ENCODE measurements at regions not wholly inside any gene's neighbourhood (a gene's known extent, or its start where the extent isn't known, plus 50 kb on each side); places are given as distances from the start of the nearest gene placed in this dataset.
"Not testable (repeated sequence)": the region's sequence is repeated elsewhere in the genome, so short reads cannot be mapped to it uniquely, and the experiment has no call there.

- no peak for DNase-seq (ENCODE audit: low read depth)
- H3K4me3 ChIP-seq (ENCODE audit: low read length), result no peak overlapping the region
- TF ChIP-seq, protein P1, sequence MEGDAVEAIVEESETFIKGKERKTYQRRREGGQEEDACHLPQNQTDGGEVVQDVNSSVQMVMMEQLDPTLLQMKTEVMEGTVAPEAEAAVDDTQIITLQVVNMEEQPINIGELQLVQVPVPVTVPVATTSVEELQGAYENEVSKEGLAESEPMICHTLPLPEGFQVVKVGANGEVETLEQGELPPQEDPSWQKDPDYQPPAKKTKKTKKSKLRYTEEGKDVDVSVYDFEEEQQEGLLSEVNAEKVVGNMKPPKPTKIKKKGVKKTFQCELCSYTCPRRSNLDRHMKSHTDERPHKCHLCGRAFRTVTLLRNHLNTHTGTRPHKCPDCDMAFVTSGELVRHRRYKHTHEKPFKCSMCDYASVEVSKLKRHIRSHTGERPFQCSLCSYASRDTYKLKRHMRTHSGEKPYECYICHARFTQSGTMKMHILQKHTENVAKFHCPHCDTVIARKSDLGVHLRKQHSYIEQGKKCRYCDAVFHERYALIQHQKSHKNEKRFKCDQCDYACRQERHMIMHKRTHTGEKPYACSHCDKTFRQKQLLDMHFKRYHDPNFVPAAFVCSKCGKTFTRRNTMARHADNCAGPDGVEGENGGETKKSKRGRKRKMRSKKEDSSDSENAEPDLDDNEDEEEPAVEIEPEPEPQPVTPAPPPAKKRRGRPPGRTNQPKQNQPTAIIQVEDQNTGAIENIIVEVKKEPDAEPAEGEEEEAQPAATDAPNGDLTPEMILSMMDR (conservative IDR thresholded peaks at IDR 0.05; ENCODE audit: low read length), result no peak
These were observed 139.7 kb upstream of the TBL1XR1 start for GRCh38 chr3:177336873-177337450.

DNA sequence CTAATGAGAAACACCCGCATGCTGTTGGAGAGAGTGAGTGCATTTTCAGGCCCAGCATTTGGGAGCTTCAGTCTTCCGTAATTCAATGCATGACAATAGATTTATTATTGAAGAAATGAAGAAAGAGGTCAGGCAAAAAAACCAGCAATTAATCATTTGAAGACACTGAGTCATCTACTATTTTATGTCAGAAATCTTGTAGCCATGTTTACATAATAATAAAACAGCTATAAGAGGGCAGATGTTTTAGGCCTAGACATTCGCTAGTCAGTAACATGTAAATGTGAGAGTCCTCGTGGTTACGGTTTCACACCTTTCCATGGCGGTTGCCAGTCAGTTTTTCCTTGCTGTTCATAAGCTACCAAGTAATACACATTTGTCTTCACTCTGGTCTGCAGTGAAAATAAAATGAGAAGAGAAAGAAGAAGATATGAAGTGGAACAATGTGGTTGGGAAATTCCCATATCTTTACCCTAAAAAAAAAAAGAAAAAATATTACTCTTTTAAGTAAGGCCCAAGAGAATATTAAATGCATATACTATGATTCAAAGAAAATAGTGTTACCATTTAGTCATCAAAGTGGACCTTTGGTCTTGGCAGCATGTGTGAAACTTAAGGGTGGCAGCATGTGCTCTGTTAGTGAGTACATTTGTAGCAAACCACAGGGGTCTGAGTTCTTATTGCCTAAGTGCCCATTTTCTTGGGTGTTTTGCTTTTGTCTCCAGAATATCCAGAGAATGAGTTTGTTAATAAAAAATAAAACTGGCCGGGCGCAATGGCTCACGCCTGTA is 140.5 kb upstream of the TBL1XR1 start:
- H3K4me3 ChIP-seq (ENCODE audit: low read length), result no peak overlapping the region
- peak; percentile 92 for DNase-seq (ENCODE audit: low read depth)
- TF ChIP-seq, protein P1 (conservative IDR thresholded peaks at IDR 0.05; ENCODE audit: low read length), result no peak

- peak; percentile 60 for DNase-seq (ENCODE audit: low read depth)
- TF ChIP-seq, protein P1 (conservative IDR thresholded peaks at IDR 0.05; ENCODE audit: low read length), result no peak
These were observed 141.5 kb upstream of the TBL1XR1 start for GRCh38 chr3:177338697-177339219.

DNA sequence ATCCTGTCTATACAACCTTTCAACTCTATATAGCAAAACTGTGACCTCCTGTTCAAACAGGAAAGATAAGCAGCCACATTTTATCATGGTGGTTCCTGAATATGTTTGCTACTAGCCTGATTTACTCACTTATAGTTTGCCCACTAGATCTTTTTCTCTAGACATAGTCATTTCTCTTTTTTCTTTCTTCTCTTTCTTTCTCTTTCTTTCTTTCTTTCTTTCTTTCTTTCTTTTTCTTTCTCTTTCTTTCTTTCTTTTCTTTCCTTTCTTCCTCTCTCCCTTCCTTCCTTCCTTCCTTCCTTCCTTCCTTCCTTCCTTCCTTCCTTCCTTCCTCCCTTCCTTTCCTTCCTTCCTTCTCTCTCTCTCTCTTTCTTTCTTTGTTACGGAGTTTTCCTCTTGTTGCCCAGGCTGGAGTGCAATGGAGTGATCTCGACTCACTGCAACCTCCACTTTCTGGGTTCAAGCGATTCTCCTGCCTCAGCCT is 142.0 kb upstream of the TBL1XR1 start:
- not testable (repeated sequence) for DNase-seq (ENCODE audit: low read depth); H3K4me3 ChIP-seq (ENCODE audit: low read length)

More at GRCh38 chr3:177338697-177339219, 141.5 kb upstream of the TBL1XR1 start:
- no peak overlapping the region for H3K4me3 ChIP-seq (ENCODE audit: low read length)

DNA sequence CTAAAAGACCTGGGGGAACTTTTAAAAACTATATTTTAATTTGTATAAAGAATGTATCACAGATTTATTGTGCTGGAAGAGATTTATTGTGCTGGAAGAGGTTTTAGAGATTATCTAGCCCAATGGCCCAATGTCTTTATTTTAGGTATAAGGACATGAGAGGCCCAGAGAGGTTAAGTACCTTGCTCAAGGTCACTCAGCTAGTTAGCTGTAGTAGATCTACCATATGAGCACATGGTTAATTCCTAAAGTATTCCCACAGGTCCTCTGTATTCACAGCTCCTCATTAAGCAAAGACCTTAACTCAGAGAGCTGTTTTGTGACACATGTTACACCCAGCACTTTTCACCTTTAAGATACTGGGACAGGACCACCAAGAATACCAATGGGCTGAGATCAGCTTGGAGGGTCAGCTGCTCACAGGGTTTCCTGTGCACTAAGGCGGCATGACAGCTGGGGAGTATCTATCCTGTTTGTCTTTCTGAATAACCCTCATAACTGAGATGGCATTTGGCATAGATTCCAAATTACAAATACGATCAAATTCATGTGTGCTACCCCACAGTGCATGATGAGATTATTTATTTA is 143.1 kb upstream of the TBL1XR1 start:
- no peak for DNase-seq (ENCODE audit: low read depth)
- no peak overlapping the region for H3K4me3 ChIP-seq (ENCODE audit: low read length)
- TF ChIP-seq, protein P1 (conservative IDR thresholded peaks at IDR 0.05; ENCODE audit: low read length), result no peak

- TF ChIP-seq, protein P1 (conservative IDR thresholded peaks at IDR 0.05; ENCODE audit: low read length), result no peak
- DNase-seq (ENCODE audit: low read depth), result no peak
- no peak overlapping the region for H3K4me3 ChIP-seq (ENCODE audit: low read length)
These were observed 144.6 kb upstream of the TBL1XR1 start for GRCh38 chr3:177341736-177342419.

DNA sequence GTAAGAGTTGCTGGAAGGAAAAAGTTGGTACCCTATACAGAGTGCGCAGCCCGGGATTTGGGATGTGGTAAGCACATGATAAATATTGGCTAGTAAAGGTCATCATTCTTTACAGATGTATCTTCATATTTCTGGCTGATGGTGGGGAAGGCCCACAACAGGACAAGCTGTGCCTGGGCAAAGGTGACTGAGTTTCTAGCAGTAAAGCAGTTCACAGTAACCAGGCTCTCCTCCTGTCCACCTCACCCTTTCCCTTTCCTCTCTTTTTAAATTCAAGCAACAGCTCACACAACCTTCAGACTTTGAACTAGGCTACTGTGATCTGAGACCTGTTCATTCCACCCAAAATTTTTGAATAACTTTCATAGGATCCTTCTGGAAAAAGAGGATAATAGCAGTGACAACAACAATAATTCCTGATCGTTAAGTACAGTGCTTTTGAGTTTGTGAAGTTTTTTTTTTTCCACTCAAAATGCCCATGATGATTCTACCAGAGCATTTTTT is 145.9 kb upstream of the TBL1XR1 start:
- H3K4me3 ChIP-seq (ENCODE audit: low read length), result no peak overlapping the region
- TF ChIP-seq, protein P1 (conservative IDR thresholded peaks at IDR 0.05; ENCODE audit: low read length), result no peak
- no peak for DNase-seq (ENCODE audit: low read depth)

Measured in AG10803 (cell line).